ENCODE measurements at regions not wholly inside any gene's neighbourhood (a gene's known extent, or its start where the extent isn't known, plus 50 kb on each side); places are given as distances from the start of the nearest gene placed in this dataset.

GRCh38 chr7:17440831-17441230, 142.4 kb downstream of the AHR start:
- intact Hi-C loops (cut with micrococcal nuclease; ENCODE audit: unreplicated experiment), result no loop called here
- ChIA-PET POLR2A (no interaction called here), CTCF (ENCODE audit: unreplicated experiment) (no interaction called here)
- Histone ChIP-seq H3K36me3 (ENCODE audit: insufficient read depth, low read length) (no peaks in the 10 kb centered on the region), H3K9me2 (ENCODE audit: insufficient read depth, low read length) (no peaks in the 10 kb centered on the region), H3K4me1 (ENCODE audit: insufficient read depth, low read length, poor library complexity, severe bottlenecking) (no peaks in the 10 kb centered on the region), H2AFZ (ENCODE audit: low read length) (no peak overlapping the region), H3K79me2 (ENCODE audit: insufficient read depth, low read depth, low read length) (no peaks in the 10 kb centered on the region), H4K20me1 (ENCODE audit: insufficient read depth, low read length) (no peaks in the 10 kb centered on the region; the same call in 1 of the 2 replicates), H3K4me3 (ENCODE audit: low read depth, low read length, poor library complexity, severe bottlenecking) (no peak overlapping the region), H3K27ac (ENCODE audit: low read depth, low read length, poor library complexity, severe bottlenecking) (no peak overlapping the region), H3K4me2 (ENCODE audit: low read length) (no peak overlapping the region), H3K9me3 (ENCODE audit: low read length) (no peaks in the 10 kb centered on the region)
- BruUV-seq (replicated peaks), result no TSS peak
- no peak for DNase-seq (ENCODE audit: low spot score)
- TF ChIP-seq EZH2phosphoT487 (IDR thresholded peaks at IDR 0.05; ENCODE audit: borderline replicate concordance, low read depth, low read length), result no peak

DNA sequence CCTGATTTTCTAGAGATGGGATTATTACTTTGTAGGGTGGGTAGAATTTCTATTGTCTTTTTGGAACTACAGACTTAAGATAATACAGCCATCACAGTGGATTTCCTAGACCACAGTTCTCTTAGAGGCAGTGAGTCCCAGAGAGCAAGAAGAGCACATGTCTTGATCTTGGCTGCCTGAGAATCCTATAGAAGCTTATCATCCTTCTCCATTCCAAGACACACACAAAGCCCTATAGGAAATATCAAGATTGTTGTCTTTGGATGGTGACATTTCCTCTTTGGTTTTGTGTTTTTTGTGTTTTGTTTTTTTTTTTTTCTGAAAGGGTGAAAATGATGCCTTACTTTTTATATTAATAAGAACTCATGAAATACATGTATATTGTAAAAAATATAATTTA, 143.1 kb downstream of the AHR start:
- Histone ChIP-seq H3K4me3 (ENCODE audit: low read depth, low read length, poor library complexity, severe bottlenecking) (no peak overlapping the region), H2AFZ (ENCODE audit: low read length) (no peak overlapping the region), H3K4me2 (ENCODE audit: low read length) (no peak overlapping the region), H3K79me2 (ENCODE audit: insufficient read depth, low read depth, low read length) (no peaks in the 10 kb centered on the region), H4K20me1 (ENCODE audit: insufficient read depth, low read length) (no peaks in the 10 kb centered on the region; the same call in 1 of the 2 replicates), H3K27ac (ENCODE audit: low read depth, low read length, poor library complexity, severe bottlenecking) (no peak overlapping the region), H3K36me3 (ENCODE audit: insufficient read depth, low read length) (no peaks in the 10 kb centered on the region), H3K9me3 (ENCODE audit: low read length) (no peaks in the 10 kb centered on the region), H3K4me1 (ENCODE audit: insufficient read depth, low read length, poor library complexity, severe bottlenecking) (no peaks in the 10 kb centered on the region), H3K9me2 (ENCODE audit: insufficient read depth, low read length) (no peaks in the 10 kb centered on the region)
- ChIA-PET POLR2A (interaction anchor here (0.6 to 0.7 kb wide), 3 partner anchors 11 to 1285 kb away, joined by 3 to 4 read pairs (median 3); no protein-coding TSS in a partner anchor), CTCF (ENCODE audit: unreplicated experiment) (no interaction called here)
- no TSS peak for BruUV-seq (replicated peaks)
- intact Hi-C loops (cut with micrococcal nuclease; ENCODE audit: unreplicated experiment), result no loop called here
- TF ChIP-seq EZH2phosphoT487 (IDR thresholded peaks at IDR 0.05; ENCODE audit: borderline replicate concordance, low read depth, low read length), result no peak
- TF ChIP-seq CTCF (conservative IDR thresholded peaks at IDR 0.05; ENCODE audit: low read length), result no peak
- no peak for DNase-seq (ENCODE audit: low spot score)

GRCh38 chr7:17444151-17444550, 145.7 kb downstream of the AHR start:
- Histone ChIP-seq H3K9me2 (ENCODE audit: insufficient read depth, low read length) (no peaks in the 10 kb centered on the region), H3K79me2 (ENCODE audit: insufficient read depth, low read depth, low read length) (no peaks in the 10 kb centered on the region), H3K36me3 (ENCODE audit: insufficient read depth, low read length) (no peaks in the 10 kb centered on the region), H2AFZ (ENCODE audit: low read length) (no peak overlapping the region), H3K27ac (ENCODE audit: low read depth, low read length, poor library complexity, severe bottlenecking) (no peak overlapping the region), H3K4me1 (ENCODE audit: insufficient read depth, low read length, poor library complexity, severe bottlenecking) (no peaks in the 10 kb centered on the region), H4K20me1 (ENCODE audit: insufficient read depth, low read length) (no peaks in the 10 kb centered on the region), H3K4me2 (ENCODE audit: low read length) (no peak overlapping the region), H3K9me3 (ENCODE audit: low read length) (no peaks in the 10 kb centered on the region), H3K4me3 (ENCODE audit: low read depth, low read length, poor library complexity, severe bottlenecking) (no peak overlapping the region)
- intact Hi-C loops (cut with micrococcal nuclease; ENCODE audit: unreplicated experiment), result no loop called here
- BruUV-seq (replicated peaks), result no TSS peak
- POLR2A ChIA-PET, result interaction anchor here (0.7 kb wide), 1 partner anchor 848 kb away, joined by 3 read pairs; no protein-coding TSS in a partner anchor
- no peak for DNase-seq (ENCODE audit: low spot score)
- CTCF ChIA-PET (ENCODE audit: unreplicated experiment), result no interaction called here
- no peak for TF ChIP-seq EZH2phosphoT487 (IDR thresholded peaks at IDR 0.05; ENCODE audit: borderline replicate concordance, low read depth, low read length)
- no peak for TF ChIP-seq CTCF (conservative IDR thresholded peaks at IDR 0.05; ENCODE audit: low read length)

Measured in OCI-LY7 (cell line).